Liver (tissue), 3 donors: ENCODE measurements at regions not wholly inside any gene's neighbourhood (a gene's known extent, or its start where the extent isn't known, plus 50 kb on each side); places are given as distances from the start of the nearest gene placed in this dataset.
"Not testable (repeated sequence)": the region's sequence is repeated elsewhere in the genome, so short reads cannot be mapped to it uniquely, and the experiment has no call there.

Experiments used
- ATF3 ChIP-seq: IDR thresholded peaks from 2 replicates; pipeline ENCODE4 v1.6.1; 2016; ENCODE audit warnings: antibody characterized with exemption
- CTCF ChIP-seq: fragments of 150-350 bp; IDR thresholded peaks from 2 replicates; pipeline ENCODE4 v1.5.1; 2017; ENCODE audit warnings: improper control_type of control experiment, low read depth, low read length; ENCODE audit not compliant: missing input control
- FOXA1 ChIP-seq: IDR thresholded peaks from 2 replicates; pipeline ENCODE4 v1.6.1; 2016; ENCODE audit warnings: antibody characterized with exemption
- GABPA ChIP-seq, 2 donors: IDR thresholded peaks in 1 of 2; conservative IDR thresholded peaks in 1 of 2; 2 replicates each; pipeline ENCODE4 v1.6.1; 2016; ENCODE audit warnings: antibody characterized with exemption in 2 of 2, mild to moderate bottlenecking in 1 of 2, moderate library complexity in 1 of 2
- JUND ChIP-seq, 2 donors: IDR thresholded peaks; 2 replicates each; pipeline ENCODE4 v1.6.1; 2016; ENCODE audit warnings: antibody characterized with exemption in 2 of 2
- MAX ChIP-seq: IDR thresholded peaks from 2 replicates; pipeline ENCODE4 v1.6.1; 2016; ENCODE audit warnings: antibody characterized with exemption
- RAD21 ChIP-seq, 2 donors: IDR thresholded peaks; 2 replicates each; pipeline ENCODE4 v1.6.1; 2016; ENCODE audit warnings: antibody characterized with exemption in 2 of 2, mild to moderate bottlenecking in 2 of 2
- SP1 ChIP-seq: IDR thresholded peaks from 2 replicates; pipeline ENCODE4 v1.6.1; 2018; ENCODE audit warnings: antibody characterized with exemption, mild to moderate bottlenecking
- YY1 ChIP-seq: IDR thresholded peaks from 2 replicates; pipeline ENCODE4 v1.6.1; 2016; ENCODE audit warnings: antibody characterized with exemption, mild to moderate bottlenecking
- donor health status: healthy.
- donor health status: healthy.

GRCh38 chr3:176605553-176605952 is 591.7 kb downstream of the TBL1XR1 start:
- TF ChIP-seq CTCF; JUND (IDR thresholded peaks at IDR 0.05); GABPA (IDR thresholded peaks at IDR 0.05 in 1 of 2, conservative IDR thresholded peaks at IDR 0.05 in 1 of 2); RAD21 (IDR thresholded peaks at IDR 0.05); YY1; MAX; SP1; ATF3; FOXA1: not testable (repeated sequence)
